Muscle layer of duodenum (tissue), 2 donors: ENCODE measurements at regions not wholly inside any gene's neighbourhood (a gene's known extent, or its start where the extent isn't known, plus 50 kb on each side); places are given as distances from the start of the nearest gene placed in this dataset.
"Not testable (repeated sequence)": the region's sequence is repeated elsewhere in the genome, so short reads cannot be mapped to it uniquely, and the experiment has no call there.

Experiments
- H3K27ac ChIP-seq: one replicate; pipeline ENCODE4 v1.7.0; 2013; ENCODE audit warnings: mild to moderate bottlenecking, low read length
- H3K27me3 ChIP-seq: one replicate; pipeline ENCODE4 v1.7.0; 2013; ENCODE audit warnings: low read depth, mild to moderate bottlenecking, control low read depth, low read length
- H3K36me3 ChIP-seq, 2 donors: one replicate each; pipeline ENCODE4 v1.7.0; 2013; ENCODE audit warnings: low read length in 2 of 2, control low read depth in 1 of 2, mild to moderate bottlenecking in 1 of 2; ENCODE audit not compliant: insufficient read depth in 2 of 2, control insufficient read depth in 1 of 2
- H3K4me1 ChIP-seq, 2 donors: one replicate each; pipeline ENCODE4 v1.7.0; 2013; ENCODE audit warnings: low read length in 2 of 2, mild to moderate bottlenecking in 2 of 2, control low read depth in 1 of 2, moderate library complexity in 1 of 2; ENCODE audit not compliant: insufficient read depth in 2 of 2, control insufficient read depth in 1 of 2
- H3K4me3 ChIP-seq, 2 donors: one replicate each; pipeline ENCODE4 v1.7.0; 2013; ENCODE audit warnings: low read length in 2 of 2, low read depth in 1 of 2, mild to moderate bottlenecking in 1 of 2
- H3K9me3 ChIP-seq, 2 donors: one replicate each; pipeline ENCODE4 v1.7.0; 2013; ENCODE audit warnings: low read length in 2 of 2, control low read depth in 1 of 2, mild to moderate bottlenecking in 1 of 2; ENCODE audit not compliant: control insufficient read depth in 1 of 2
- donor health status: healthy.

DNA sequence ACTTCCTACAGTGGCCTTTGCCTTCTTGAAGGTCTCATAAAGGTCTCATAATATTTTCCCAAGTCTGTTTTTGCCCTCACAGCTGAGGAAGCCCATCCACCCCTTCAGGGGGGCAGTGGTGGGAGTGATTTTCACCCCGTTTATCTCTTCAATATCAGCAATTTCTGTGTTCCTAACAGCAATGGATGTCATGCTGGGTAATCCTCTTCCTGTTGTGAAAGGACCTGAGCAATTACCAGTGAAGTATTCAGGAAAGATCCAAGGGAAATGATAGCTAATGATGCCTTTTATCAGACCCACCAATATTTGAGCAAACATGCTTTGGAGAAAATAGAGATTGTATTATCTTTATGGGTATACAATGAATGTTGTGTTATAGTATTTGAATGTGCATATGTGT is 226.9 kb downstream of the INSC start:
- H3K4me3 ChIP-seq = no peak overlapping the region
- no peaks in the 10 kb centered on the region for H3K36me3 ChIP-seq
- H3K27ac ChIP-seq = no peak overlapping the region
- H3K9me3 ChIP-seq = peaks cover 3 to 4% of the 10 kb centered on the region in 2 donors
- no peaks in the 10 kb centered on the region for H3K4me1 ChIP-seq
- H3K27me3 ChIP-seq = no peaks in the 10 kb centered on the region

DNA sequence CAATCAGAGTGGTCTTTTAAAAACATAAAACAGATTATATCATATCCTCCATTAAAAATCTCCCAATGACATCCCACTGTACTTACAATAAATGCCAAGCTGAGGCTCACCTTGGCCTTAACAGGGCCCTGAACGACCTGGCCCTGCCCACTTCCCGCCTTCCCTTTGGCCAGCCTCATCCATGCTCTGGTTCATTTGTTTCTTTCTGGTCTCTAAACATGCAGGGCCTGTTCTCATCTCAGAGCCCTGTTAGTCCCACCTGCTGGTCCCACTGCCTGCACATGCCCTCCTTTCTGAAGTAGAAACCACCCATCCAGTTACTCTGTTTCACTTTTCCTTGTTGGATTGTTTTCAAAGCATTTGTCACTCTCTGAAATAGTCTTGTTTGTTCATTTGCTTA is 227.4 kb downstream of the INSC start:
- H3K9me3 ChIP-seq = peaks cover 3 to 4% of the 10 kb centered on the region in 2 donors
- no peak overlapping the region for H3K27ac ChIP-seq
- H3K27me3 ChIP-seq = no peaks in the 10 kb centered on the region
- H3K4me3 ChIP-seq = no peak overlapping the region
- H3K36me3 ChIP-seq = no peaks in the 10 kb centered on the region
- H3K4me1 ChIP-seq = no peaks in the 10 kb centered on the region

DNA sequence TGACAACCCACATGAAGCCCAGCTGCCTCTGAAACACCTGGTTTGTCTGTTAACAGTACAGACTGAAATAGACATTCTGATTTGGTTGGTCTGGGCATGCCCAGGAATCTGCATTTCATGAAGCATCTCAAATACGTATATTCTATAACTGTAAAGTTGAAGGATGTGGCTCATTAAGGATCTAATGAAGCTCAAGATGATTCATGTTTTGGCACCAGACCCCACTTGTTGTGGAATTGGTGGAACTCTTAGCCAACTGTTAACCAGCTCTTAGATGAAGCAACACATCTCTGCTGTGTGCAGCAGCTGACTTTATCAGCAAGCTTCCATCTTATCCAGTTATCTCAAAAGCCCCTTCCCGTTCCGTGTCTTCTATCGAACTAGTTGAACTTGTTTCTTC is 232.2 kb downstream of the INSC start:
- Histone ChIP-seq H3K27ac (no peak overlapping the region), H3K9me3 (no peaks in the 10 kb centered on the region), H3K4me3 (no peak overlapping the region), H3K36me3 (no peaks in the 10 kb centered on the region), H3K27me3 (no peaks in the 10 kb centered on the region), H3K4me1 (no peaks in the 10 kb centered on the region)

DNA sequence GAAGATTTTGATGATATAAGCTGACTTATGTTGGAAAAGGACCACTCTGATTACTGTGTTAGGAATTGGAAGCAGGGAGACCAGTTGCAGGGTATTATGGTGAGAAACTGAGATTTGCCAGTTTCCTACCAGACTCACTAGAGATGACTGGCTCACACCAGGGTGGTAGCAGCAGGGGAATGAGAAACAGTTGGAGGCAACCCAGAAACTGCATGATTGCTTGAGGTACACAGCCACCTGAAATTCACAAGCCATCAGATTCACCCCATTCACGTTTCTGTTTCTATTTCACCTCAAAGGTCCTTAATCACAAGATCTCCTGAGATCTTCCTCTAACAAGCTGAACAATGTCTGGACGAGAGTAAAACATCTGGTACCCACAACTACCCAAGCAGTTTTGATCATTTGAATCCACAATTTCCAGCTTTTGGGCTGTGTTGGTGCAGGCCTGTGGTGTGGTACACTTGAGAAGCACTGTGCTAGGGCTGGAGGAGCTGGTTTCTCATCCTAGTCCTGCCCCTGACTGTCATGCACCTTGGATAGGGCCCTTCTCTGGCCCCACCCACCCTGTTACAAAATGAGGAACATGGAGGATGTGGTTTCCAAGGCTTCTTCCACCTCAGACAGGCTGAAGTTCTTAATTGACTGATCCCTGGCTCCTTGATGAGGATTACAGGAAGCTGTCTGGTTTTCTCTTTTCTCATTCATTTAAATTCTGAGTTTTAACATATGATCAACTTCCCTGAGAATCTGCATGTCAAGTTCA is 233.4 kb downstream of the INSC start:
- Histone ChIP-seq H3K27me3 (no peaks in the 10 kb centered on the region), H3K27ac (no peak overlapping the region), H3K9me3 (no peaks in the 10 kb centered on the region), H3K4me1 (no peaks in the 10 kb centered on the region), H3K36me3 (no peaks in the 10 kb centered on the region), H3K4me3 (no peak overlapping the region)

DNA sequence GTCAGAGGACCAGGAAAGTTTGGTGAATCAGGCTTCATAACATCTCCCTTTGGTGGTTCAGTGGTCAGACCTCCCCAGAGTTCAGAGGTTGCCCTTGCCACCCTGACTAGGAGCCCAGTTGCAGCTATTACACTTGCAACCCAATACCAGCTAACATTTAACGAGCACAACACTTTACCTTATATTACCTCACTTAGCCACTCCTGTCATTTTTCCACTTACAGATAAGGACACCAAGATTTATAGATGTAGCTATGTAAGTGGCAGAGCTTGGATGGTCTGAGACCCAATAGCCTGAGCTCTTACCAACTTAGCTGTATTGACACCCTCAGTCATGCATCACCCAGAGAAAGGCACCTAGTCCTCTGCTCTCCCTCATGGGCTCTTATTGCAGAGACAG is 234.7 kb downstream of the INSC start:
- Histone ChIP-seq H3K27ac (no peak overlapping the region), H3K36me3 (no peaks in the 10 kb centered on the region), H3K4me3 (no peak overlapping the region), H3K4me1 (no peaks in the 10 kb centered on the region), H3K9me3 (no peaks in the 10 kb centered on the region), H3K27me3 (no peaks in the 10 kb centered on the region)

DNA sequence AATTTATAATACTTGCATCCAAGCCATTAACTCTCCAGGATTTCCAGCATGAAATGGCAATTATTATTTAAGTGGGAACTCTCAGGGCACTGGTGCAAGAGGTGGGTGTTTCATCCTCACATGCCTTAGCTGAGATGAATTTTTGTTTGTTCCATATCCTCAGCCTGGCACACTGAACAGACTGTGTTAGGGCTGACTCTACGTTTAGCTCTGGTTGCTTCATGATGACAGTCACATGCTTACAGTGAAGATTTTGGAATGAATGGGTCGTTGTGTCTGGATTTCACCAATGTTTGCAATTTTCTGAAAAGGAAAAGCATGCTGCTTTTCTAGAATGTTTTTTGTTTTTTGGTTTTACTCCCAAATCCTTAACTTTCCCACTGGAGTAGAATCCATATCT is 246.6 kb downstream of the INSC start:
- H3K9me3 ChIP-seq = peaks cover 0 to 5% of the 10 kb centered on the region in 2 donors
- no peaks in the 10 kb centered on the region for H3K4me1 ChIP-seq
- H3K27ac ChIP-seq = no peak overlapping the region
- H3K27me3 ChIP-seq = no peaks in the 10 kb centered on the region
- H3K36me3 ChIP-seq = no peaks in the 10 kb centered on the region
- H3K4me3 ChIP-seq = no peak overlapping the region

DNA sequence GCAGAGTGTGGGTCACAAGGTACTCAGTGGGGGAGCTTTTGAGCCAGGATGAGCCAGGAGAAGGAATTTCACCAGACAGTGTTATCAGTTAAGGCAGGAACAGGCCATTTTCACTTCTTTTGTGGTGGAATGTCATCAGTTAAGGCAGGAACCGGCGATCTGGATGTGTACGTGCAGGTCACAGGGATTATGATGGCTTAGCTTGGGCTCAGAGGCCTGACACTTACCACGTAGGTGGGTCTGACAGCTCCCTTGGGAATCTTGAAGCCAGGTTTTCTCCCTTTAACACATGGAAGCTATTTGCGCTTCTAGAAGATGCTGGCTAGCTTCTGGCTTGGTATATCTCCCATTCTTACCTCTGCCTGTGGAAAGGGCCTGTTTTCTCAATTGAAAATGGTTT is 250.6 kb downstream of the INSC start:
- not testable (repeated sequence) for H3K27me3 ChIP-seq, H3K9me3 ChIP-seq, H3K4me1 ChIP-seq, H3K36me3 ChIP-seq, H3K27ac ChIP-seq, H3K4me3 ChIP-seq

DNA sequence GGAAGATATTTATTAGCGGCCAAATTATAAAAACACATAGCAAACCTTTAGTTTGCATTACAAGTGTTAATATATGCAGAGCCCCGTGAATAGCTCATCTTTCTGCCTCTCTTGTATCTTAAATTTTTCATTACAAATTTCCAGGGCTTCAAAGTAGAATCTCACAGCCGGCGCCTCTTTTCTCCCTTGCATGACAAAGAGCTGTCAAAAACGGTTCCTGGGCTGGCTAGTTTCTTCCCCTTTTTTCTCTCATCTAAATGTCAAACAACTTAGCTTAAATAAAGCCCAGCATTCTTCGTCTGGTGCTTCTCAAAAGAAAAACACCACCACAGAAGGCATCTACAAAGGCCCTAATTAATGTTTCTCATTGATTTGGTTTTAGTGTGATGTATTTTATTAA is 253.0 kb downstream of the INSC start:
- H3K36me3 ChIP-seq = no peaks in the 10 kb centered on the region
- H3K4me1 ChIP-seq = peaks cover 0 to 6% of the 10 kb centered on the region in 2 donors
- H3K27ac ChIP-seq = no peak overlapping the region
- no peaks in the 10 kb centered on the region for H3K9me3 ChIP-seq
- no peak overlapping the region for H3K4me3 ChIP-seq
- no peaks in the 10 kb centered on the region for H3K27me3 ChIP-seq

DNA sequence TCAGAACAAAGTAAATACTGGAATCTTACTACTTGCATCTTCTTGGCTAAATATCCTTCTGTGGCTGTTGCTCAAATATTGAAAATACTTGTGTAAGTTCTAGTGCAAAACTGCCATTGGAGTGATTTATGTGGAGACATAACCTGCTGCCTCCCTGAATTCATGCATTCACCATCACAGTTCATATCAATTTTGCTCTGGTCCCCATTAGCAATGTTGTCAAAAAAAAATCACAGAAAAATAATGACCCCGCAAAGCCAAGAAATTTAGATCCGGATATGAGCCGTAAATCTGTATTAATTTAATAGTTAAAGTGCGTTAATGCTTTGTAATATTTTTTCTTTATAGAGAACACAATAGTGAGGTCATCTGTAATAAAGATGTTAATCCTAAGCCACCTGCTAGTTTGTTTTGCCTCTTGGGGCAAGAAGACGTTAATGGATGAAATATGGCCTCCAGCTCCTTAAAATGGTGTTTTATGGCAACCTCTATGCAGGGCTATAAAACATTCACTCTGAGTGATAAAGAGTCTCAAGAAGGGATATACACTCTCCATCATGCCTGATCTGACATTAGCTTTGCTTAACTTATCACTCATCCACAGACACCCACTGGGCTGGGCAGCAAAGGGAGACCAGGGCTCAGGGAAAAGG is 255.9 kb downstream of the INSC start:
- Histone ChIP-seq H3K9me3 (no peaks in the 10 kb centered on the region), H3K36me3 (no peaks in the 10 kb centered on the region), H3K27ac (no peak overlapping the region), H3K4me3 (no peak overlapping the region), H3K27me3 (no peaks in the 10 kb centered on the region), H3K4me1 (peaks cover 0 to 6% of the 10 kb centered on the region in 2 donors)

DNA sequence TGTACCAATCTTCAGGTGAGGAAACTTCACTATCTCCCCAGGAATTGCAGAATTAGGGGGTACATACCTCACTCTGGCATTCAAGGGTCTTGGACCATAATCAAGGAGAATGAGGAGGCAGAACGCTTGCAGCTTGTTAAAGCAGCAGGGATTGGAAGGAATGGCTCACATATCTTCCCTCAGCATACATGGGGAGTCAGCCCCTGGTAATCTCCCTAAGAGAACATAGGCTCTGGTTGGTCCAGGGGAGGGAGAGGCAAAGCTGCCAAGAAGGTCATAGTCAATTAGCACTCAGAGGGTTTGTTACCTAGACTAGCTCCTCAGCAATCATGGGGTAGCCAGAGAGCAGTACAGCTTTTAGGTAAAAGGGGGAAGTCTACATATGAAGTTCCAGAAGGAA is 256.8 kb downstream of the INSC start:
- Histone ChIP-seq H3K4me3 (no peak overlapping the region), H3K9me3 (no peaks in the 10 kb centered on the region), H3K36me3 (no peaks in the 10 kb centered on the region), H3K4me1 (peaks cover 0 to 6% of the 10 kb centered on the region in 2 donors), H3K27ac (no peak overlapping the region), H3K27me3 (no peaks in the 10 kb centered on the region)

DNA sequence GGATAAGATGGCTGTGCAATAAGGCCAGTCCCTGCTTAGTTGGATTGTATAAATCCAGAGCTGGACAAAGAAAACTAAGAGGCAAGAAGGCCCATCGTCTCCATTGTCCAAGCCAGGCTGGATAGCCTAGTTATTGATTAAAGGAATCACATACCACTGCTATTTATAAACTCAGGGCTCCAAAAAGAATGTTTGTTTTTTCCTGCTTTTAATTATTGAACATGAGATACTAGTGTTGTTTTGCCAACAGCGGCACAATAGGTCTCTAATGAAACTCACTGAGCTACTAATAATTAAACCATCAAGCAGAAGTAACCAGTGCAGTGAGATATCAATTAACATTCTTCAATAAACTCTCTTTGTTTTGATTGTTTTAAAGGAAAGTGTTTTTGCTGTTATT is 259.7 kb downstream of the INSC start:
- Histone ChIP-seq H3K36me3 (no peaks in the 10 kb centered on the region), H3K9me3 (no peaks in the 10 kb centered on the region), H3K4me1 (no peaks in the 10 kb centered on the region), H3K4me3 (no peak overlapping the region), H3K27me3 (no peaks in the 10 kb centered on the region), H3K27ac (no peak overlapping the region)

DNA sequence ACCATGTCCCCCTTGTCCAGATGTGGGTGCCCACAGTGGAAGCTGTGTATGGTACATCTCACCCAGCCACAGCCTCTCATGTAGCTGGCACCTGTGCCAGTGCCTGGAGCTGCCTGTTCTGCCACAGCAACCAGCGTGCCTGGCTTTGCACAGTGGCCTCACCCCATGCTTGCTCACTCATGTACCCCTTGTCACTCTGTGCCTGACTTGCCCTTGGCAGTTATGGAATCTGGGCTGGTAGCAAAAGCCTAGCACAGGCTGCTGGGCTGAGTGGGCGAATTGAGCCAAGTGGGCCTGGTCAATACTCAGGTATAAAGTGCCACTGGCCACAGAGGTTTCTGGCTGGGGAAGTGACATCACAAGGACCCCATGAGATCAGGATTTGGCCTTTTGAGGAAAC is 264.2 kb downstream of the INSC start:
- no peaks in the 10 kb centered on the region for H3K9me3 ChIP-seq
- H3K27me3 ChIP-seq = no peaks in the 10 kb centered on the region
- H3K4me3 ChIP-seq = no peak overlapping the region
- no peaks in the 10 kb centered on the region for H3K4me1 ChIP-seq
- H3K27ac ChIP-seq = no peak overlapping the region
- H3K36me3 ChIP-seq = no peaks in the 10 kb centered on the region
